ENCODE measurements at regions not wholly inside any gene's neighbourhood (a gene's known extent, or its start where the extent isn't known, plus 50 kb on each side); places are given as distances from the start of the nearest gene placed in this dataset.
A peak's percentile ranks its signal among the peaks of the same experiment; 100 is the strongest.

GRCh38 chr1:232688398-232688797, 58.5 kb upstream of the SIPA1L2 start:
- Histone ChIP-seq H3K27ac (no peak overlapping the region), H3K36me3 (no peaks in the 10 kb centered on the region), H3K27me3 (no peaks in the 10 kb centered on the region), H3K4me3 (no peak overlapping the region), H3K4me1 (no peaks in the 10 kb centered on the region), H3K9me3 (no peaks in the 10 kb centered on the region)
- DNase-seq (ENCODE audit: extremely low spot score in 2 of 2): no peak
- intact Hi-C loops (cut with DNase I): no loop called here
- TF ChIP-seq POLR2AphosphoS5 (IDR thresholded peaks at IDR 0.05; ENCODE audit: insufficient read depth in 1 of 2, low read depth in 1 of 2): no peak
- no peak for TF ChIP-seq CTCF (IDR thresholded peaks at IDR 0.05)
- no peak for TF ChIP-seq POLR2A (IDR thresholded peaks at IDR 0.05)

- TF ChIP-seq POLR2A (IDR thresholded peaks at IDR 0.05) (no peak), CTCF (IDR thresholded peaks at IDR 0.05) (no peak), POLR2AphosphoS5 (IDR thresholded peaks at IDR 0.05; ENCODE audit: insufficient read depth in 1 of 2, low read depth in 1 of 2) (no peak)
- H3K9me3 ChIP-seq: no peaks in the 10 kb centered on the region
- no peak for DNase-seq (ENCODE audit: extremely low spot score in 2 of 2)
- H3K27ac ChIP-seq: no peak overlapping the region
- no peaks in the 10 kb centered on the region for H3K27me3 ChIP-seq
- H3K36me3 ChIP-seq: no peaks in the 10 kb centered on the region
- H3K4me3 ChIP-seq: no peak overlapping the region
- H3K4me1 ChIP-seq: no peaks in the 10 kb centered on the region
- intact Hi-C loops (cut with DNase I): no loop called here
Measured at GRCh38 chr1:232689711-232690110, 59.8 kb upstream of the SIPA1L2 start.

GRCh38 chr1:232690285-232690935, 60.5 kb upstream of the SIPA1L2 start:
- peak overlapping the region; percentile 35 for H3K27ac ChIP-seq
- DNase-seq (ENCODE audit: extremely low spot score in 2 of 2): no peak
- intact Hi-C loops (cut with DNase I): no loop called here
- H3K4me1 ChIP-seq: no peaks in the 10 kb centered on the region
- no peaks in the 10 kb centered on the region for H3K9me3 ChIP-seq
- no peaks in the 10 kb centered on the region for H3K27me3 ChIP-seq
- TF ChIP-seq POLR2AphosphoS5 (IDR thresholded peaks at IDR 0.05; ENCODE audit: insufficient read depth in 1 of 2, low read depth in 1 of 2) (no peak), CTCF (IDR thresholded peaks at IDR 0.05) (no peak), POLR2A (IDR thresholded peaks at IDR 0.05) (no peak)
- no peaks in the 10 kb centered on the region for H3K36me3 ChIP-seq
- no peak overlapping the region for H3K4me3 ChIP-seq

GRCh38 chr1:232694475-232694874, 64.5 kb upstream of the SIPA1L2 start:
- intact Hi-C loops (cut with DNase I): no loop called here
- Histone ChIP-seq H3K4me3 (no peak overlapping the region), H3K4me1 (peaks cover 16% of the 10 kb centered on the region), H3K27me3 (no peaks in the 10 kb centered on the region), H3K36me3 (no peaks in the 10 kb centered on the region), H3K9me3 (no peaks in the 10 kb centered on the region), H3K27ac (no peak overlapping the region)
- no peak for TF ChIP-seq POLR2AphosphoS5 (IDR thresholded peaks at IDR 0.05; ENCODE audit: insufficient read depth in 1 of 2, low read depth in 1 of 2)
- no peak for TF ChIP-seq CTCF (IDR thresholded peaks at IDR 0.05)
- TF ChIP-seq POLR2A (IDR thresholded peaks at IDR 0.05): no peak
- no peak for DNase-seq (ENCODE audit: extremely low spot score in 2 of 2)

- H3K27me3 ChIP-seq: no peaks in the 10 kb centered on the region
- no peak overlapping the region for H3K4me3 ChIP-seq
- no peak for DNase-seq (ENCODE audit: extremely low spot score in 2 of 2)
- TF ChIP-seq CTCF (IDR thresholded peaks at IDR 0.05) (no peak), POLR2AphosphoS5 (IDR thresholded peaks at IDR 0.05; ENCODE audit: insufficient read depth in 1 of 2, low read depth in 1 of 2) (no peak), POLR2A (IDR thresholded peaks at IDR 0.05) (no peak)
- H3K9me3 ChIP-seq: no peaks in the 10 kb centered on the region
- no peaks in the 10 kb centered on the region for H3K36me3 ChIP-seq
- peaks cover 16% of the 10 kb centered on the region for H3K4me1 ChIP-seq
- intact Hi-C loops (cut with DNase I): no loop called here
- H3K27ac ChIP-seq: no peak overlapping the region
Measured at GRCh38 chr1:232695621-232696385, 65.9 kb upstream of the SIPA1L2 start.

All from vagina (tissue), 2 donors.